Immature natural killer cell (primary cell): ENCODE measurements at regions not wholly inside any gene's neighbourhood (a gene's known extent, or its start where the extent isn't known, plus 50 kb on each side); places are given as distances from the start of the nearest gene placed in this dataset.

Experiments used
- DNase-seq, 3 donors: peaks; one replicate each; pipeline ENCODE4 v3.0.0; 2022; ENCODE audit warnings: mixed read lengths in 1 of 3
- H3K27ac Mint-ChIP-seq, 6 donors: one replicate each; pipeline ENCODE4 v1.8.0; 2020; ENCODE audit warnings: mixed read lengths in 6 of 6, mild to moderate bottlenecking in 5 of 6, inconsistent platforms in 4 of 6, moderate library complexity in 3 of 6
- H3K27me3 Mint-ChIP-seq, 3 donors: one replicate each; pipeline ENCODE4 v1.8.0; 2020 to 2021; ENCODE audit warnings: low read depth in 3 of 3, mild to moderate bottlenecking in 3 of 3, mixed read lengths in 3 of 3, moderate library complexity in 3 of 3, inconsistent platforms in 1 of 3
- H3K36me3 Mint-ChIP-seq, 3 donors: one replicate each; pipeline ENCODE4 v1.8.0; 2020; ENCODE audit warnings: mixed read lengths in 3 of 3, inconsistent platforms in 2 of 3, mild to moderate bottlenecking in 2 of 3
- H3K4me1 Mint-ChIP-seq, 2 donors: one replicate each; pipeline ENCODE4 v1.8.0; 2020; ENCODE audit warnings: inconsistent platforms in 2 of 2, mild to moderate bottlenecking in 2 of 2, mixed read lengths in 2 of 2, moderate library complexity in 1 of 2
- H3K4me3 Mint-ChIP-seq, 5 donors: one replicate each; pipeline ENCODE4 v1.8.0; 2020; ENCODE audit warnings: mild to moderate bottlenecking in 5 of 5, mixed read lengths in 5 of 5, inconsistent platforms in 3 of 5, moderate library complexity in 3 of 5
- H3K9me3 Mint-ChIP-seq, 6 donors: one replicate each; pipeline ENCODE4 v1.8.0; 2020; ENCODE audit warnings: mild to moderate bottlenecking in 6 of 6, mixed read lengths in 6 of 6, inconsistent platforms in 4 of 6, moderate library complexity in 3 of 6

GRCh38 chr2:21431078-21431477 lies 307.3 kb downstream of the TDRD15 start:
- H3K36me3 Mint-ChIP-seq: peaks cover 0 to 7% (median 3%) of the 10 kb centered on the region in 3 donors
- H3K27ac Mint-ChIP-seq: no peak overlapping the region
- peaks cover 1 to 3% (median 3%) of the 10 kb centered on the region in 3 donors for H3K27me3 Mint-ChIP-seq
- no peak for DNase-seq
- H3K4me1 Mint-ChIP-seq: peaks cover 6 to 10% of the 10 kb centered on the region in 2 donors
- no peak overlapping the region for H3K4me3 Mint-ChIP-seq
- peaks cover 6 to 21% (median 7%) of the 10 kb centered on the region in 6 donors for H3K9me3 Mint-ChIP-seq

DNA sequence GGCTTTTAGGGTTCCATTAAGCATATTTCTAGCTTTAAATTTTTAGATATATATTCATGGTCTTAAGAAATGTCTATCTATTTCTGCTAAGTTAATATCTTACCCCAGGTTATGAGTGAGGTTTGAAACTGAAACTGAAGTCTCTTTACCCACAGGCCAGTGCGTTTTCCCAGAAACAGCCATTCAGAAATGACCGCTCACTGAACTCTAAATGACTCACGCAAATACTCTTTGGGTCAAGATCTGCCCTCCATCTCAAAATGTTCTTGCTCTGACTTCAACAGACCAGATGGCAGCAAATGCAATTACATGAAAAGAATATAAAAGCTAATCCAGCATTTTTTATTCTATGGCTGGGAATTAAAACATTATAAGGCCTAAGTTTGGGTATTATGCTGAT lies 315.2 kb downstream of the TDRD15 start:
- Mint-ChIP-seq H3K27ac (no peak overlapping the region), H3K27me3 (peaks cover 2 to 3% (median 3%) of the 10 kb centered on the region in 3 donors), H3K9me3 (peaks cover 2 to 21% (median 7%) of the 10 kb centered on the region in 6 donors)

GRCh38 chr2:21441442-21441841 lies 317.7 kb downstream of the TDRD15 start:
- Mint-ChIP-seq H3K36me3 (no peaks in the 10 kb centered on the region), H3K27ac (no peak overlapping the region), H3K4me3 (no peak overlapping the region), H3K4me1 (no peaks in the 10 kb centered on the region), H3K9me3 (peaks cover 4 to 34% (median 10%) of the 10 kb centered on the region in 6 donors), H3K27me3 (peaks cover 0 to 3% (median 3%) of the 10 kb centered on the region in 3 donors)
- no peak for DNase-seq

More for the DNA sequence above, 315.2 kb downstream of the TDRD15 start:
- no peak overlapping the region for H3K4me3 Mint-ChIP-seq
- peaks cover 0 to 3% (median 0%) of the 10 kb centered on the region in 3 donors for H3K36me3 Mint-ChIP-seq
- no peaks in the 10 kb centered on the region for H3K4me1 Mint-ChIP-seq
- no peak for DNase-seq

DNA sequence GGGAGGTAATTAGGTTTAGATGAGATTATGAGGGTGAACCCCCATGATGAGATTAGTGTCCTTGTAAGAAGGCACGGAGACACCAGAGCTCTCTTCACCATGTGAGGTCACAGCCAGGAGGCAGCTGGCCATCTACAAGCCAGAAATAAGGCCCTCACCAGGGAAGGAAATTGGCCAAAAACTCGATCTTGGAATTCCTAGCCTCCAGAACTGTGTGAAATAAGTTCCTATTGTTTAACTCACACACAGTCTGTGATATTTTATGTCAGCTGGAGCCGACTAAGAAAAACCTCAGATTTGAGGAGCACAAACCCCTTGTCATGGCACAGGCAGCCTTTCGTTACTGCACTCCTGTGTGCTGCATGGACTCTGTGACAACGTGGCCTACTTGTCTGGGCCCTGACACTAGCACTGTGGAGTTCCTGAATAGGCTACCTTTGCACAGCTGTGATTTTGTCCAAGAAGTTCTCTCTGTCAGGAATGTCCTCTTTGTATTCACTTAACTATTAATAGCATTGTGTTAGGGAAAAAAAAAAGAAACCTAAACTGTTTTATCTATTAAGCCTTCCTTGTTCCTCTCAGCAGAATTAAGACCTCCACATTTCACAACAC lies 319.8 kb downstream of the TDRD15 start:
- peaks cover 0 to 3% (median 0%) of the 10 kb centered on the region in 3 donors for H3K36me3 Mint-ChIP-seq
- H3K27ac Mint-ChIP-seq: no peak overlapping the region
- no peaks in the 10 kb centered on the region for H3K4me1 Mint-ChIP-seq
- H3K27me3 Mint-ChIP-seq: peaks cover 0 to 3% (median 3%) of the 10 kb centered on the region in 3 donors
- no peak for DNase-seq
- H3K4me3 Mint-ChIP-seq: no peak overlapping the region
- peaks cover 0 to 50% (median 10%) of the 10 kb centered on the region in 6 donors for H3K9me3 Mint-ChIP-seq

DNA sequence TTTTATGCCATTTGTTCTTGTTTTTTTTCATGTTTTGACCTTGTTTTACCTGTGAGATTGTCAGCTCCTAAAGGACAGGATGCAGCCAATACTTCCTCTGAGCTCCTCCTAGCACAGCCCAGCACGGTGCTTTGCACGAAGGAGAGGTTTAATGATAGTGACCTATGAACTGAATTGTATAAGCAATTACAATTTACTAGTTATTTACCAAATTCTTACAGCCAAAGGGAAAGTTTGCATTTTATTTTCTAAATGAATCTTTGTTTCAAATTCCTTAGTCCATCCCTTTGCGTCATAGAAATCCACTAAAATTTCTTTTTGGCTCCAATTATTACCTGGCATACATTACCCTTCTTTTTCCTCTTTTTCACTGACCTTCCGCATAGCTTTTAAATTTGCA lies 326.1 kb downstream of the TDRD15 start:
- H3K4me3 Mint-ChIP-seq: no peak overlapping the region
- H3K9me3 Mint-ChIP-seq: peaks cover 0 to 40% (median 11%) of the 10 kb centered on the region in 6 donors

GRCh38 chr2:21451403-21451802 lies 327.6 kb downstream of the TDRD15 start:
- Mint-ChIP-seq H3K27me3 (peaks cover 0 to 3% (median 0%) of the 10 kb centered on the region in 3 donors), H3K4me1 (no peaks in the 10 kb centered on the region), H3K27ac (no peak overlapping the region), H3K9me3 (peaks cover 0 to 36% (median 7%) of the 10 kb centered on the region in 6 donors), H3K36me3 (peaks cover 0 to 3% (median 0%) of the 10 kb centered on the region in 3 donors), H3K4me3 (no peak overlapping the region)
- DNase-seq: no peak

More for the DNA sequence above, 326.1 kb downstream of the TDRD15 start:
- Mint-ChIP-seq H3K4me1 (no peaks in the 10 kb centered on the region), H3K36me3 (peaks cover 0 to 3% (median 0%) of the 10 kb centered on the region in 3 donors), H3K27me3 (peaks cover 0 to 3% (median 3%) of the 10 kb centered on the region in 3 donors), H3K27ac (no peak overlapping the region)
- DNase-seq: no peak

DNA sequence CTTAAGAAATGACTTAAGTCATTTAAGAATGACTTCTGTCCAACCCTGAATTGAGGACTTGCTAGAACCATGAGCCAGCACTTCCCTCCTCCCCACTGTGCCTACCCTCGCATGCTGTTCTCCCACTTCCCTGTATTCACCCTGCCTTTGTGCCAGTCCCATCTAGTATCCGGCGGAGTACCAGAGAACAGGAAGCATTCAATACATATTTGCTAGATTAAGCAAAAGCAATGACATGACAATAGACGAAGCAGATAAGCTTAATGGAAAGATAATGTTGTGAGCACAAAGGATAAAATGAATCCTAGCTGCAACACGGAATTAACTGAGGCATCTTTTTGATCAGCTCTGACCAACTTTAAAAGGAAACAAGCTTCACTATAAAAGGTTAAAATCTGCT lies 328.5 kb downstream of the TDRD15 start:
- Mint-ChIP-seq H3K27me3 (peaks cover 0 to 3% (median 0%) of the 10 kb centered on the region in 3 donors), H3K4me1 (no peaks in the 10 kb centered on the region), H3K9me3 (peaks cover 0 to 33% (median 8%) of the 10 kb centered on the region in 6 donors), H3K4me3 (no peak overlapping the region), H3K27ac (no peak overlapping the region), H3K36me3 (peaks cover 0 to 1% (median 0%) of the 10 kb centered on the region in 3 donors)
- DNase-seq: no peak

DNA sequence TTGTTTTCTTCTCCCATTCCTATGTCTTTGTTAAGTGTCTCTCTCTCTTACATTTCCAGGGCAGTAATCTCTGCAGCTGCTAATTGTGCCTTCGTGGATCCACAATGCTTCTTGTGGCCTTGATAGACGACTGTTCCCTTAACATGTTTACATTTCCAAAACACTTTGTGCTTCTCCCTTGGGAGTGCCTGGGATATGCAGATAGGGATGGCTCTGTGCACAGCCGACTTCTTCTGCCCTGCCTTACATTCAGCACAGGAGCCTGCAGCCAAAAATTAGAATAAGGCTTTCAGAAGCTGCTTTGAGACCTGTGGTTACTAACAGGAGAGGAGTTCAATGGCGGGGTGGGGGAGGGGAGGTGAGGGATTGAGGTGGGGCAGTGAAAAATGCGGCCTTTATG lies 328.9 kb downstream of the TDRD15 start:
- no peak for DNase-seq

DNA sequence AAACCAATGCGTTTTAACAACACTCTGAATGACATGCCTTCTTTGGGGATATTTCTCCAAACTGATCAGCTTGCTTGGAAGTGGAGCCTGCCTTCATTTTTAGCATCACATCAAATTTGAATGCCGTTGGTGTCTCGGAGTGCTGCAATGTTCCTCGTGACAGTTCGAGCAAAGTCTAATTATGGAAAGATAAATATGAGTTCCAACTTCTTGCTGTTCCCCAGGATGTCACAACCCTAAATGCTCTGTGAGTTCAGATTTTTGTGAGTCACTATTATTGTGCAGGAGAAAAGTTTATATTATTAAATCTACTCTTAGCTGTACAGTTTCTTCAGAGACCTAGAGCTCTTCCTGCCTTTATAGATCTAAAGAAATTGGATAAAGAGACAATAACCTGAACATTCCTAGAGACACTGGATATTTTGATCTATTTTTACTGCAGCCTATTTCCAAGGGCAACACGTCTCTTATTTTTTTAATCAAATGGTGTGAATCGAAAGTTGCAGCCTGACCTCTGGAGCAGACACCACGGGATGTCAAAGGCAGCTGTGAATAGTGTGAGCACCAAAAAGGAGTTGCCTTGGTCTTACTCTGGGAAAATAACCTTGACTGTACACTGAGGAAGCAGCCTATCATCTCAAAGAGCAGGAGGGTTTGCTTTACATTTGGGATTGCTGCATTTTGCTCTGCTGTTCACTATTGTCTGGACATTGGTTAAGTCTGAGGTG lies 330.1 kb downstream of the TDRD15 start:
- Mint-ChIP-seq H3K27me3 (peaks cover 0 to 3% (median 0%) of the 10 kb centered on the region in 3 donors), H3K27ac (no peak overlapping the region), H3K4me3 (no peak overlapping the region), H3K9me3 (peaks cover 0 to 25% (median 10%) of the 10 kb centered on the region in 6 donors), H3K36me3 (no peaks in the 10 kb centered on the region), H3K4me1 (no peaks in the 10 kb centered on the region)
- no peak for DNase-seq

More for the DNA sequence above, 328.9 kb downstream of the TDRD15 start:
- Mint-ChIP-seq H3K9me3 (peaks cover 0 to 29% (median 8%) of the 10 kb centered on the region in 6 donors), H3K27ac (no peak overlapping the region), H3K4me1 (no peaks in the 10 kb centered on the region), H3K27me3 (peaks cover 0 to 3% (median 0%) of the 10 kb centered on the region in 3 donors), H3K4me3 (no peak overlapping the region), H3K36me3 (no peaks in the 10 kb centered on the region)

GRCh38 chr2:21454839-21455238 lies 331.1 kb downstream of the TDRD15 start:
- Mint-ChIP-seq H3K27ac (no peak overlapping the region), H3K9me3 (peaks cover 4 to 30% (median 11%) of the 10 kb centered on the region in 6 donors), H3K27me3 (peaks cover 0 to 3% (median 0%) of the 10 kb centered on the region in 3 donors), H3K36me3 (no peaks in the 10 kb centered on the region), H3K4me3 (no peak overlapping the region), H3K4me1 (no peaks in the 10 kb centered on the region)
- DNase-seq: no peak

DNA sequence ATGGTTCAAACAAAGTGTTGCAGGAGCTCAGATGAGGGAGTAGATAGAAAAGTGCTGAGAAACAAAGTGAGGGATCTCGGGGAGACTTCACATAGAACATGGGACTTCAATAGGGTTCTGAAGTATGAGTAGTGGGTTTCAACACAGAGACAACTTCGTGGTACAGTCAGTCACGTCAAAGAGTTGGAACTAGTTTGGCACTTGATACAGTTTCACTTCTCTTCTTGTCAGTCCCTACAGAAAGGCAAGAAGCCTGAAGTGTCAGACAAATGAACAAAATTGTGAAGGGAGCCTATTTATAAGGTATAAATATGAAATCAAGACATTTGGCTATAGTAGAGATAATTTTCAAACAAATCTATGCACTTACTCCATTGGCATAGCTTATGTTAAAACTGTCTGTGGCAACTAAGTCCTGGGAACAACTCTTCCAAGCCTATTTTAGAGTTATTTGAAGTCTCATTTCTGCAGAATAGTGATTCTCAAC lies 338.0 kb downstream of the TDRD15 start:
- Mint-ChIP-seq H3K4me3 (no peak overlapping the region), H3K36me3 (no peaks in the 10 kb centered on the region), H3K9me3 (peaks cover 6 to 52% (median 7%) of the 10 kb centered on the region in 6 donors), H3K4me1 (no peaks in the 10 kb centered on the region), H3K27me3 (no peaks in the 10 kb centered on the region), H3K27ac (no peak overlapping the region)
- no peak for DNase-seq

GRCh38 chr2:21466341-21466927 lies 342.7 kb downstream of the TDRD15 start:
- no peak for DNase-seq
- peaks cover 0 to 4% (median 2%) of the 10 kb centered on the region in 3 donors for H3K27me3 Mint-ChIP-seq
- no peak overlapping the region for H3K4me3 Mint-ChIP-seq
- H3K4me1 Mint-ChIP-seq: no peaks in the 10 kb centered on the region
- H3K9me3 Mint-ChIP-seq: peaks cover 7 to 40% (median 11%) of the 10 kb centered on the region in 6 donors
- H3K27ac Mint-ChIP-seq: no peak overlapping the region
- no peaks in the 10 kb centered on the region for H3K36me3 Mint-ChIP-seq

- H3K4me3 Mint-ChIP-seq: no peak overlapping the region
- H3K4me1 Mint-ChIP-seq: no peaks in the 10 kb centered on the region
- H3K36me3 Mint-ChIP-seq: no peaks in the 10 kb centered on the region
- H3K9me3 Mint-ChIP-seq: peaks cover 6 to 41% (median 11%) of the 10 kb centered on the region in 6 donors
- DNase-seq: no peak
- H3K27ac Mint-ChIP-seq: no peak overlapping the region
- peaks cover 0 to 4% (median 2%) of the 10 kb centered on the region in 3 donors for H3K27me3 Mint-ChIP-seq
Measured at GRCh38 chr2:21467280-21467818, 343.6 kb downstream of the TDRD15 start.
